Liver (tissue), 3 donors: ENCODE measurements at regions not wholly inside any gene's neighbourhood (a gene's known extent, or its start where the extent isn't known, plus 50 kb on each side); places are given as distances from the start of the nearest gene placed in this dataset.

Source experiments
- FOXA1 ChIP-seq: IDR thresholded peaks from 2 replicates; pipeline ENCODE4 v1.6.1; 2016; ENCODE audit warnings: antibody characterized with exemption
- GABPA ChIP-seq, 2 donors: IDR thresholded peaks in 1 of 2; conservative IDR thresholded peaks in 1 of 2; 2 replicates each; pipeline ENCODE4 v1.6.1; 2016; ENCODE audit warnings: antibody characterized with exemption in 2 of 2, mild to moderate bottlenecking in 1 of 2, moderate library complexity in 1 of 2
- JUND ChIP-seq, 2 donors: IDR thresholded peaks; 2 replicates each; pipeline ENCODE4 v1.6.1; 2016; ENCODE audit warnings: antibody characterized with exemption in 2 of 2
- MAX ChIP-seq: IDR thresholded peaks from 2 replicates; pipeline ENCODE4 v1.6.1; 2016; ENCODE audit warnings: antibody characterized with exemption
- RAD21 ChIP-seq, 2 donors: IDR thresholded peaks; 2 replicates each; pipeline ENCODE4 v1.6.1; 2016; ENCODE audit warnings: antibody characterized with exemption in 2 of 2, mild to moderate bottlenecking in 2 of 2
- REST ChIP-seq: IDR thresholded peaks from 2 replicates; pipeline ENCODE4 v1.6.1; 2016; ENCODE audit warnings: antibody characterized with exemption, mild to moderate bottlenecking
- RXRA ChIP-seq, 2 donors: IDR thresholded peaks; 2 replicates each; pipeline ENCODE4 v1.6.1; 2017 to 2018; ENCODE audit warnings: antibody characterized with exemption in 2 of 2, mild to moderate bottlenecking in 1 of 2
- SP1 ChIP-seq: IDR thresholded peaks from 2 replicates; pipeline ENCODE4 v1.6.1; 2018; ENCODE audit warnings: antibody characterized with exemption, mild to moderate bottlenecking
- TAF1 ChIP-seq: conservative IDR thresholded peaks from 2 replicates; pipeline ENCODE4 v1.6.1; 2016; ENCODE audit warnings: antibody characterized with exemption, mild to moderate bottlenecking
- YY1 ChIP-seq: IDR thresholded peaks from 2 replicates; pipeline ENCODE4 v1.6.1; 2016; ENCODE audit warnings: antibody characterized with exemption, mild to moderate bottlenecking
- TF ChIP-seq, protein P1 (sequence below): fragments of 150-350 bp; IDR thresholded peaks from 2 replicates; pipeline ENCODE4 v1.5.1; 2017; ENCODE audit warnings: improper control_type of control experiment, low read depth, low read length; ENCODE audit not compliant: missing input control
- TF ChIP-seq, protein P2 (sequence below): IDR thresholded peaks from 2 replicates; pipeline ENCODE4 v1.6.1; 2016; ENCODE audit warnings: antibody characterized with exemption
- donor health status: healthy.
- donor health status: healthy.

DNA sequence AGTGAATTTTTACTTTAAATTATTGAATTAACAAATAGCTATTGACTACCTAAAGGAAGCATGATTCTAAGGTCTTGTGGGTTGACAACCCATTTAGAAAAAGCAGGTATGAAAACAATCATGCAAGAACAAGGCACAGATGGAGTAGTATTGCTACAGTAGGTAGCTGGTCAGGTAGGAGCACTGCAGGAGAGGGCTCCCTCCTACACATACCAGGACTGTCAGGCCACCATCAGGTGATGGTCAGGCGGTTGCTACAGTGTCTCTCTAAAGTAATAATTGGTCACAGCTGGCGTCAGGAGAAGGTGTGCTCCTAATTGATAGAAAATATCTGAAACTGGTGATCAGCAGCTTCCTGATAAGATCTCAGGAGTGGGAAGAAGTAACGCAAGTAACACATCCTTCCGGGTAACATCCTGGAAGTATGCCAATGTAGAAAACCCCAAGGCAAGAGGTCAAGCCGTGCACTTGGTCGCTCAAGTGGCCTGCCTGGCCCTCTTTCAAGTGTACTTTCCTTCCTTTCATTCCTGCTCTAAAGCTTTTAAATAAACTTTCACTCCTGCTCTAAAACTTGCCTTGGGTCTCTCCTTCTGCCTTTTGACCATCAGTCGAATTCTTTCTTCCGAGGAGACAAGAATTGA is 486.5 kb downstream of the TMEM114 start:
- no peak for TF ChIP-seq GABPA (IDR thresholded peaks at IDR 0.05 in 1 of 2, conservative IDR thresholded peaks at IDR 0.05 in 1 of 2)
- TF ChIP-seq, protein P1, sequence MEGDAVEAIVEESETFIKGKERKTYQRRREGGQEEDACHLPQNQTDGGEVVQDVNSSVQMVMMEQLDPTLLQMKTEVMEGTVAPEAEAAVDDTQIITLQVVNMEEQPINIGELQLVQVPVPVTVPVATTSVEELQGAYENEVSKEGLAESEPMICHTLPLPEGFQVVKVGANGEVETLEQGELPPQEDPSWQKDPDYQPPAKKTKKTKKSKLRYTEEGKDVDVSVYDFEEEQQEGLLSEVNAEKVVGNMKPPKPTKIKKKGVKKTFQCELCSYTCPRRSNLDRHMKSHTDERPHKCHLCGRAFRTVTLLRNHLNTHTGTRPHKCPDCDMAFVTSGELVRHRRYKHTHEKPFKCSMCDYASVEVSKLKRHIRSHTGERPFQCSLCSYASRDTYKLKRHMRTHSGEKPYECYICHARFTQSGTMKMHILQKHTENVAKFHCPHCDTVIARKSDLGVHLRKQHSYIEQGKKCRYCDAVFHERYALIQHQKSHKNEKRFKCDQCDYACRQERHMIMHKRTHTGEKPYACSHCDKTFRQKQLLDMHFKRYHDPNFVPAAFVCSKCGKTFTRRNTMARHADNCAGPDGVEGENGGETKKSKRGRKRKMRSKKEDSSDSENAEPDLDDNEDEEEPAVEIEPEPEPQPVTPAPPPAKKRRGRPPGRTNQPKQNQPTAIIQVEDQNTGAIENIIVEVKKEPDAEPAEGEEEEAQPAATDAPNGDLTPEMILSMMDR: no peak
- no peak for TF ChIP-seq RAD21 (IDR thresholded peaks at IDR 0.05)
- TF ChIP-seq YY1: no peak
- TF ChIP-seq MAX: no peak
- TF ChIP-seq, protein P2, sequence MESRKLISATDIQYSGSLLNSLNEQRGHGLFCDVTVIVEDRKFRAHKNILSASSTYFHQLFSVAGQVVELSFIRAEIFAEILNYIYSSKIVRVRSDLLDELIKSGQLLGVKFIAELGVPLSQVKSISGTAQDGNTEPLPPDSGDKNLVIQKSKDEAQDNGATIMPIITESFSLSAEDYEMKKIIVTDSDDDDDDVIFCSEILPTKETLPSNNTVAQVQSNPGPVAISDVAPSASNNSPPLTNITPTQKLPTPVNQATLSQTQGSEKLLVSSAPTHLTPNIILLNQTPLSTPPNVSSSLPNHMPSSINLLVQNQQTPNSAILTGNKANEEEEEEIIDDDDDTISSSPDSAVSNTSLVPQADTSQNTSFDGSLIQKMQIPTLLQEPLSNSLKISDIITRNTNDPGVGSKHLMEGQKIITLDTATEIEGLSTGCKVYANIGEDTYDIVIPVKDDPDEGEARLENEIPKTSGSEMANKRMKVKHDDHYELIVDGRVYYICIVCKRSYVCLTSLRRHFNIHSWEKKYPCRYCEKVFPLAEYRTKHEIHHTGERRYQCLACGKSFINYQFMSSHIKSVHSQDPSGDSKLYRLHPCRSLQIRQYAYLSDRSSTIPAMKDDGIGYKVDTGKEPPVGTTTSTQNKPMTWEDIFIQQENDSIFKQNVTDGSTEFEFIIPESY: no peak
- TF ChIP-seq REST: no peak
- no peak for TF ChIP-seq TAF1
- TF ChIP-seq FOXA1: no peak
- no peak for TF ChIP-seq RXRA (IDR thresholded peaks at IDR 0.05)
- TF ChIP-seq SP1: no peak
- TF ChIP-seq JUND (IDR thresholded peaks at IDR 0.05): no peak
